SU-DHL-6 (cell line): ENCODE measurements at regions not wholly inside any gene's neighbourhood (a gene's known extent, or its start where the extent isn't known, plus 50 kb on each side); places are given as distances from the start of the nearest gene placed in this dataset.

ENCODE experiments used
- H2AFZ ChIP-seq: fragments of 200-600 bp; sonication (generic); 2 replicates; pipeline ENCODE4 v1.6.1; 2014; ENCODE audit warnings: low read depth, mild to moderate bottlenecking, moderate library complexity, mixed read lengths, antibody characterized with exemption, low read length; ENCODE audit not compliant: severe bottlenecking
- H3F3A ChIP-seq: fragments of 200-600 bp; shearing (Covaris generic); 2 replicates; pipeline ENCODE4 v1.6.0; 2016; ENCODE audit warnings: antibody characterized with exemption, mild to moderate bottlenecking; ENCODE audit not compliant: insufficient read depth
- H3K27ac ChIP-seq: fragments of 200-600 bp; sonication (generic); 2 replicates; pipeline ENCODE4 v1.5.1; 2016; ENCODE audit warnings: low read depth, mild to moderate bottlenecking, low read length, moderate library complexity, mixed read lengths
- H3K27me3 ChIP-seq: fragments of 200-600 bp; sonication (generic), shearing (Covaris generic); 2 replicates; pipeline ENCODE4 v1.6.0; 2014; ENCODE audit warnings: mild to moderate bottlenecking, low read length
- H3K36me3 ChIP-seq: fragments of 200-600 bp; sonication (generic); 2 replicates; pipeline ENCODE4 v1.6.1; 2014; ENCODE audit warnings: mild to moderate bottlenecking, low read length, mixed read lengths
- H3K4me2 ChIP-seq: fragments of 300-600, 200-600 bp; shearing (Covaris generic), sonication (generic); 2 replicates; pipeline ENCODE4 v1.6.0; 2014; ENCODE audit warnings: low read length, low read depth, mild to moderate bottlenecking; ENCODE audit not compliant: poor library complexity, severe bottlenecking
- H3K4me3 ChIP-seq: fragments of 200-600 bp; sonication (generic); 2 replicates; pipeline ENCODE4 v1.5.1; 2014; ENCODE audit warnings: antibody characterized with exemption, low read length, mild to moderate bottlenecking, mixed read lengths; ENCODE audit not compliant: insufficient read depth, poor library complexity, severe bottlenecking
- H3K79me2 ChIP-seq: fragments of 200-600 bp; sonication (generic); 2 replicates; pipeline ENCODE4 v1.6.1; 2014; ENCODE audit warnings: mild to moderate bottlenecking, low read length, moderate library complexity; ENCODE audit not compliant: insufficient read depth
- H3K9ac ChIP-seq: fragments of 200-600 bp; sonication (generic); 2 replicates; pipeline ENCODE4 v1.7.0; 2014; ENCODE audit warnings: mild to moderate bottlenecking, low read length
- H3K9me2 ChIP-seq: fragments of 200-600 bp; sonication (generic); replicated peaks from 2 replicates; pipeline ENCODE4 v1.6.1; 2014; ENCODE audit warnings: low read length; ENCODE audit not compliant: insufficient read depth
- H3K9me3 ChIP-seq: fragments of 200-600 bp; sonication (generic); 2 replicates; pipeline ENCODE4 v1.6.1; 2014; ENCODE audit warnings: low read length, mixed read lengths; ENCODE audit not compliant: insufficient read depth
- H4K20me1 ChIP-seq: fragments of 200-600 bp; sonication (generic); 2 replicates; pipeline ENCODE4 v1.6.1; 2014; ENCODE audit warnings: low read depth, mild to moderate bottlenecking, antibody characterized with exemption, low read length, moderate library complexity, mixed read lengths
- EZH2phosphoT487 ChIP-seq: fragments of 200-600 bp; sonication (generic), shearing (Covaris generic); conservative IDR thresholded peaks from 2 replicates; pipeline ENCODE4 v1.6.1; 2018; ENCODE audit warnings: mild to moderate bottlenecking, antibody characterized with exemption, low read length, moderate library complexity, mixed read lengths
- TF ChIP-seq, protein P1 (sequence below): fragments of 200-600 bp; sonication (generic); IDR thresholded peaks from one replicate; pipeline ENCODE4 v1.5.1; 2017; ENCODE audit warnings: antibody characterized with exemption, mild to moderate bottlenecking, low read length, moderate library complexity; ENCODE audit not compliant: insufficient read depth, poor library complexity, severe bottlenecking

DNA sequence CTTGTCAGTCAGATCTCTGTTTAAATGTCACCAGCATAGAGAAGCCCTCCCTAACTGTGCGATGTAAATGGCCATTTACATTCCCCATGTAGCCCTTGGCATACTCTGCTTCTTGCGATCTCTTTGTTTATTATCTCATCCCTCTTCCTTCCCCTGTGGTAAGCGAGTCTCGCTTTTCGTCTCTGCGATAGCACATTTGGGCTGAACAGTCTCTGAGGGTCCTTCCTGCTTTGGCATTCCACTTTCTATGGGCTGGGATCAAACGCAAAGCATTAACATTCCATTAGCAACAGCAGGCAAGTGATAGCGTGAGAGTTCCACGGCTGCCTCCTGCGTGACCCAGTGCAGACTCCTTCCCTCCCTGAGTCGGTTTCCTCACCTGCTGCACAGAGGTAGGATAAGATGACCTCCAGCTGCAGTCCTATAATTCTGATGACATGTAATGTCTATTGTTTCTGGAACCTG is 61.4 kb upstream of the TUNAR start:
- TF ChIP-seq, protein P1, sequence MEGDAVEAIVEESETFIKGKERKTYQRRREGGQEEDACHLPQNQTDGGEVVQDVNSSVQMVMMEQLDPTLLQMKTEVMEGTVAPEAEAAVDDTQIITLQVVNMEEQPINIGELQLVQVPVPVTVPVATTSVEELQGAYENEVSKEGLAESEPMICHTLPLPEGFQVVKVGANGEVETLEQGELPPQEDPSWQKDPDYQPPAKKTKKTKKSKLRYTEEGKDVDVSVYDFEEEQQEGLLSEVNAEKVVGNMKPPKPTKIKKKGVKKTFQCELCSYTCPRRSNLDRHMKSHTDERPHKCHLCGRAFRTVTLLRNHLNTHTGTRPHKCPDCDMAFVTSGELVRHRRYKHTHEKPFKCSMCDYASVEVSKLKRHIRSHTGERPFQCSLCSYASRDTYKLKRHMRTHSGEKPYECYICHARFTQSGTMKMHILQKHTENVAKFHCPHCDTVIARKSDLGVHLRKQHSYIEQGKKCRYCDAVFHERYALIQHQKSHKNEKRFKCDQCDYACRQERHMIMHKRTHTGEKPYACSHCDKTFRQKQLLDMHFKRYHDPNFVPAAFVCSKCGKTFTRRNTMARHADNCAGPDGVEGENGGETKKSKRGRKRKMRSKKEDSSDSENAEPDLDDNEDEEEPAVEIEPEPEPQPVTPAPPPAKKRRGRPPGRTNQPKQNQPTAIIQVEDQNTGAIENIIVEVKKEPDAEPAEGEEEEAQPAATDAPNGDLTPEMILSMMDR: no peak
- TF ChIP-seq EZH2phosphoT487: no peak
- Histone ChIP-seq H2AFZ (no peak overlapping the region), H3F3A (no peaks in the 10 kb centered on the region), H3K27me3 (no peaks in the 10 kb centered on the region), H3K9me2 (no peaks in the 10 kb centered on the region), H3K27ac (no peak overlapping the region), H4K20me1 (no peaks in the 10 kb centered on the region), H3K9ac (no peak overlapping the region), H3K4me2 (no peak overlapping the region), H3K4me3 (no peak overlapping the region), H3K9me3 (no peaks in the 10 kb centered on the region), H3K36me3 (no peaks in the 10 kb centered on the region), H3K79me2 (no peaks in the 10 kb centered on the region)

GRCh38 chr14:95814363-95815225 is 62.0 kb upstream of the TUNAR start:
- TF ChIP-seq, protein P1: no peak
- TF ChIP-seq EZH2phosphoT487: no peak
- H2AFZ ChIP-seq: no peak overlapping the region
- H3F3A ChIP-seq: no peaks in the 10 kb centered on the region
- H3K4me2 ChIP-seq: no peak overlapping the region
- no peak overlapping the region for H3K4me3 ChIP-seq
- no peaks in the 10 kb centered on the region for H3K36me3 ChIP-seq
- no peaks in the 10 kb centered on the region for H3K9me2 ChIP-seq
- no peak overlapping the region for H3K27ac ChIP-seq
- no peaks in the 10 kb centered on the region for H4K20me1 ChIP-seq
- H3K9ac ChIP-seq: no peak overlapping the region
- no peaks in the 10 kb centered on the region for H3K79me2 ChIP-seq
- H3K27me3 ChIP-seq: no peaks in the 10 kb centered on the region
- no peaks in the 10 kb centered on the region for H3K9me3 ChIP-seq

- peaks cover 5% of the 10 kb centered on the region; the same call in 1 of the 2 replicates for H3K9me3 ChIP-seq
- H3K27ac ChIP-seq: no peak overlapping the region
- no peak overlapping the region for H3K4me3 ChIP-seq
- TF ChIP-seq, protein P1: no peak
- no peak for TF ChIP-seq EZH2phosphoT487
- H2AFZ ChIP-seq: no peak overlapping the region
- H3K79me2 ChIP-seq: no peaks in the 10 kb centered on the region
- H4K20me1 ChIP-seq: no peaks in the 10 kb centered on the region
- H3K9me2 ChIP-seq: no peaks in the 10 kb centered on the region
- H3K27me3 ChIP-seq: no peaks in the 10 kb centered on the region
- no peaks in the 10 kb centered on the region for H3F3A ChIP-seq
- no peak overlapping the region for H3K4me2 ChIP-seq
- no peak overlapping the region for H3K9ac ChIP-seq
- no peaks in the 10 kb centered on the region for H3K36me3 ChIP-seq
Measured at GRCh38 chr14:95811813-95812212, 64.8 kb upstream of the TUNAR start.
